Activated CD4-positive, alpha-beta T cell treated with anti-CD3 and anti-CD28 coated beads for 36 hours (primary cell): ENCODE measurements at regions not wholly inside any gene's neighbourhood (a gene's known extent, or its start where the extent isn't known, plus 50 kb on each side); places are given as distances from the start of the nearest gene placed in this dataset.

Experiments used
- ATAC-seq: fragments of 200-7000 bp; cut with Tn5 transposase; one replicate; pipeline ENCODE4 v1.10.0; 2021; ENCODE audit warnings: mild to moderate bottlenecking, moderate library complexity
- CTCF ChIA-PET: fragments of 350-600 bp; sonication (Branson Sonifier 250); formaldehyde crosslinking; loops from one replicate; lab custom pipeline; 2021; ENCODE audit warnings: antibody characterized with exemption; lab: Charles Lee
- POLR2A ChIA-PET: fragments of 350-600 bp; sonication (Branson Sonifier 250); formaldehyde crosslinking; loops from one replicate; lab custom pipeline; 2021; ENCODE audit warnings: antibody characterized with exemption, inconsistent platforms; lab: Charles Lee
- DNase-seq: peaks from one replicate; pipeline ENCODE4 v3.0.0-alpha.2; 2020
- H3K27ac Mint-ChIP-seq: one replicate; pipeline ENCODE4 v1.8.0; 2021; ENCODE audit warnings: mixed read lengths
- H3K27me3 Mint-ChIP-seq: one replicate; pipeline ENCODE4 v1.8.0; 2021; ENCODE audit warnings: mixed read lengths
- H3K36me3 Mint-ChIP-seq: one replicate; pipeline ENCODE4 v1.8.0; 2021; ENCODE audit warnings: low read depth, mixed read lengths
- H3K4me1 Mint-ChIP-seq: one replicate; pipeline ENCODE4 v1.8.0; 2021; ENCODE audit warnings: mixed read lengths
- H3K4me3 Mint-ChIP-seq: one replicate; pipeline ENCODE4 v1.8.0; 2021; ENCODE audit warnings: mild to moderate bottlenecking, moderate library complexity, mixed read lengths
- H3K9me3 Mint-ChIP-seq: one replicate; pipeline ENCODE4 v1.8.0; 2021; ENCODE audit warnings: low read depth, mixed read lengths
- intact Hi-C, 2 experiments: fragments of 100-400 bp; cut with DNase I in 1 of 2; cut with micrococcal nuclease in 1 of 2; formaldehyde crosslinking; loops; one replicate each; pipeline versions ENCODE4 v1.14.2 to v1.15.1; 2022 to 2024; cut with DNase I, micrococcal nuclease

DNA sequence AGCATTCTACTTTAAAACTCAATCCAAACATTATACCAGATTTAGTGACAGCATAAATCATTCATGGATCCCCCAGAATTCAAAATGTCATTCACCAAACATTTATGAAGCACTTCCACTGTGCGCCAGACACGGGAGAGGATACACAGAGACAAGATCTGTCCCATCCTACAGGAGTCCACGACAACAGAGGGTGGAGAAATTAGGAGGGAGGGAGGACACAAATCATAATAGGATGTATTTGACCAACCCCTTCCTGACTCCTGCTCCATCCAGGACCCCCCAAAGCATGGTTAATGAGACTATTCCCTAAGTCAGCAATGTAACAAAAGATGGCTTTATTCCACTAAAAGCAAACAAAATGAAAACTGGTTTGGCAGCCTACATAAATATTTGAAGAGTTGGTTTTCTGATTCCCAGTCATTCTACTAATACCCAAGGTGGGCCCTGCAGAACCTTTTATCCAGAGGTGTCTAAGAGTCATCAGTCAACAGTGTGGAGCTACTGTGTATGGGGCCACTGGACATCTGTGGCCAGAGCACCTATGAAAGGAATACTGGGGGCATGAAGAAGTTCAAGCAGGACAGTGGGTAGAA is 62.8 kb upstream of the DOCK9 start:
- Mint-ChIP-seq H3K4me1 (peaks cover 70% of the 10 kb centered on the region), H3K27me3 (no peaks in the 10 kb centered on the region), H3K9me3 (no peaks in the 10 kb centered on the region), H3K27ac (no peak overlapping the region), H3K4me3 (no peak overlapping the region), H3K36me3 (peaks cover 10% of the 10 kb centered on the region)
- no peak for ATAC-seq
- ChIA-PET POLR2A (no interaction called here), CTCF (interaction anchor here (0.7 kb wide), 1 partner anchor 171 kb away, joined by 5 read pairs; no protein-coding TSS in a partner anchor)
- intact Hi-C loops, result no loop called here
- no peak for DNase-seq

DNA sequence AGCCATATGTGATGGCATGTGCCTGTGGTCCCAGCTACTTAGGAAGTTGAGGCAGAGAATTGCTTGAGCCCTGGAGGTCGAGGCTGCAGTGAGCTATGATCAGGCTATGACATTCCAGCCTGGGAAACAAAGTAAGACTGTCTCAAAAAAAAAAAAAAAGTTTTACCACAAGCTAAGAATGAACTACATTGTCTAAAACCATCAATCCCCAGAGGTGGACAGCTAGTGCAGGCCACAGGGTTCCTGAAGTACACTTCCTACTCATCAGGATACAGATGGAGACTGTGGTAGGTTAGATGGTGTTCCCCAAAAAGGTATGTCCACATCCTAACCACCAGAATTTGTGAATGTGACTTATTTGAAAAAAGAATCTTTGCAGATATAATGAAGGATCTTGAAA is 63.5 kb upstream of the DOCK9 start:
- ATAC-seq, result no peak
- no peak for DNase-seq
- Mint-ChIP-seq H3K27me3 (no peaks in the 10 kb centered on the region), H3K9me3 (no peaks in the 10 kb centered on the region), H3K27ac (peak overlapping the region; percentile 8), H3K36me3 (peaks cover 7% of the 10 kb centered on the region), H3K4me1 (peaks cover 77% of the 10 kb centered on the region), H3K4me3 (no peak overlapping the region)
- CTCF ChIA-PET, result interaction anchor here (0.7 kb wide), 1 partner anchor 172 kb away, joined by 5 read pairs; no protein-coding TSS in a partner anchor
- POLR2A ChIA-PET, result interaction anchor here (0.6 kb wide), 1 partner anchor 30 kb away, joined by 10 read pairs; no protein-coding TSS in a partner anchor
- intact Hi-C loops, result no loop called here

DNA sequence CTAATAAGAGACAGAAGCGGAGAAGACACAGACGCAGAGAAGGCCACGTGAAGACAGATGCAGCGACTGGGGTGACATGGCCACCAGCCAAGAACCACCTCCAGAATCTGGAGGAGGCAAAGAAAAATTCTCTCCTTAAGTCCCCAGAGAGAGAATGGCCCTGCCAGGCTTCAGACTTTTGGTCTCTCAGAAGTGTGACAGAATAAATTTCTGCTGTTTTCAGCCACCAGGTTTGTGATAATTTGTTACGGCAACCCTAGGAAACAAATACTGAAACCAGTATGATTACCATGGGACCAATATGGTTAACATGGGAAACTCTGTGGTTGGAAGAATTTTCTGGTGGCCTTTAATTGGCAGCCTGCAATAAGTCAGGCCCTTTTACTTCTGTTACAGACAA is 63.9 kb upstream of the DOCK9 start:
- Mint-ChIP-seq H3K36me3 (peaks cover 7% of the 10 kb centered on the region), H3K4me3 (no peak overlapping the region), H3K9me3 (no peaks in the 10 kb centered on the region), H3K27ac (peak overlapping the region; percentile 49), H3K4me1 (peaks cover 82% of the 10 kb centered on the region), H3K27me3 (no peaks in the 10 kb centered on the region)
- ChIA-PET POLR2A (interaction anchor here (0.6 kb wide), 1 partner anchor 30 kb away, joined by 10 read pairs; no protein-coding TSS in a partner anchor), CTCF (no interaction called here)
- intact Hi-C loops, result no loop called here
- DNase-seq, result no peak
- ATAC-seq, result peak; percentile 10

DNA sequence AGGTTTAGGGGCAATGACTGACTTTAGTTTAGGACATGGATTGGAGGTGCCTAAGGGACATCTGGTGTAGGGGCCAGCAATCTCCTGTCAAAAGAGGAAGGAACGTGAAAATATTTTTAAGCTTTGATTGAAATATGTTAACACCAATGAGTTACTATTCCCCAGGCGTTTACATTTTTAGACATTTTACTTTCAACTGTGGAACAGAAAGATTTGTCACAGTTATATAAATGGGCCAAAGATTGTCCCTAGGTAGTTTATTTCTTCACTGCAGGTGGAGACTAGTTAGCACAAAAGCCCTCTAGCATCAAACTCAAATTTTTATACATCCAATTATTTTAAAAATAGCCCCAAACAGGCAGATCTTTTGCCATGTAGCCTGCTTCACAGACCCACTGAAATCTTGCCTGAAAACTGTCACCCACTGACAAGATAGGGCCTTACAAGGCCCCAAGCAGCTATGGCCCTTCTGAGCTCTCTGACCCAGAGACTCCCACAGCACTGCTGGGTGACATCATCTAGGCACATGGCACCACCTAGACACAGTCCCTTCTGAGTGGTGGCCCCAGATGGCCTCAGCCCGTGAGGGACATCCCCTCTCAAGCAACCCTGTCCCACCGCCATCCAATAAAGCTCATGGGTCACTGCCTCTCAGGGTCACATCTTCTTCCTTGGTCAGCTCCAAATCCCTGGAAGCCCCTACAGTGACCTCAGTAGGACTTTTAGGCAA is 64.8 kb upstream of the DOCK9 start:
- Mint-ChIP-seq H3K27me3 (no peaks in the 10 kb centered on the region), H3K9me3 (no peaks in the 10 kb centered on the region), H3K36me3 (peaks cover 7% of the 10 kb centered on the region), H3K4me3 (no peak overlapping the region), H3K27ac (peak overlapping the region; percentile 49), H3K4me1 (peaks cover 83% of the 10 kb centered on the region)
- POLR2A ChIA-PET, result no interaction called here
- CTCF ChIA-PET, result interaction anchor here (0.6 to 5.7 kb wide), 7 partner anchors 9 to 1611 kb away, joined by 3 to 35 read pairs (median 3); no protein-coding TSS in a partner anchor
- DNase-seq (no peak), ATAC-seq (no peak)
- intact Hi-C loops, result no loop called here

DNA sequence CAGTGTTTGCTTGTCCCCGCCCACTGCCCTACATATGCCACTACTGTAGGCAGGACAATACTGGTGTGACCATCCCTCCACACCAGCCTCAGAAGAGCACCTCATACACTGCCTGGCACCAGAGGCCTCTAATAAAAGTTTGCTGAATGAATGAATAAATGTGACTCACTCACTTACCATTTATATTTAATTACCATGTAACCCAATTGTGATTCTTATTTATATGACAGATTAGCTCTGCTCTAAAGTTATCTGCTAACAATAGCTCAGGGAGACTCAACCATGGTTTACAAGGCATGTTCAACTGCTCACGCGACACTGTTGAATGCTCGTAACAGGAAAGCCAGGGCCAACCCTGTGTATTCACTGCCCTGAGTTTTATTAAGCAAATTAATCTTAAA is 66.0 kb upstream of the DOCK9 start:
- Mint-ChIP-seq H3K4me1 (peaks cover 82% of the 10 kb centered on the region), H3K9me3 (no peaks in the 10 kb centered on the region), H3K36me3 (peaks cover 6% of the 10 kb centered on the region), H3K4me3 (no peak overlapping the region), H3K27me3 (no peaks in the 10 kb centered on the region), H3K27ac (peak overlapping the region; percentile 47)
- ATAC-seq (no peak), DNase-seq (no peak)
- intact Hi-C loops, result no loop called here
- CTCF ChIA-PET, result interaction anchor here (0.7 to 5.7 kb wide), 7 partner anchors 9 to 1654 kb away, joined by 3 to 35 read pairs (median 3); no protein-coding TSS in a partner anchor
- POLR2A ChIA-PET, result no interaction called here

DNA sequence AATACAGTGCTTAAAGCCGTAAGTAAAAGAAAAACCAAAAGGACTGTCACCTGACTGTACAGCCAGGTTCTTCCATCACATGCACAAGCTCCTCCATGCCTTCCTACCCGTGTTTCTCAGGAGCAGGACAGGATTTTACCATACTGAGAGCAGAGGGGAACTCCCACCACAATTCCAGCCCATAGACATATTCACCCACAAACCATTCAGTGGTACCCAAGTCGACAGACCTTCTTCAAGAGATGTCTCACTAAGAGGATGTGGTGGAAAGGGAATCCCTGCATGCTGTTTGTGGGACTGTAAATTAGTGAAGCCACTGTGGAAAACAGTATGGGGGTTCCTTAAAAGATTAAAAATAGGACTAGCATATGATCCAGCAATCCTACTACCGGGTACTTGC is 66.9 kb upstream of the DOCK9 start:
- Mint-ChIP-seq H3K36me3 (peaks cover 8% of the 10 kb centered on the region), H3K27me3 (no peaks in the 10 kb centered on the region), H3K9me3 (no peaks in the 10 kb centered on the region), H3K4me1 (peaks cover 84% of the 10 kb centered on the region), H3K4me3 (no peak overlapping the region), H3K27ac (peak overlapping the region; percentile 93)
- ChIA-PET POLR2A (interaction anchor here (1.2 kb wide), 1 partner anchor 41 kb away, joined by 5 read pairs; no protein-coding TSS in a partner anchor), CTCF (interaction anchor here (0.7 to 5.7 kb wide), 11 partner anchors 11 to 209 kb away, joined by 3 to 35 read pairs (median 4); no protein-coding TSS in a partner anchor)
- ATAC-seq (no peak), DNase-seq (no peak)
- intact Hi-C loops, result no loop called here

DNA sequence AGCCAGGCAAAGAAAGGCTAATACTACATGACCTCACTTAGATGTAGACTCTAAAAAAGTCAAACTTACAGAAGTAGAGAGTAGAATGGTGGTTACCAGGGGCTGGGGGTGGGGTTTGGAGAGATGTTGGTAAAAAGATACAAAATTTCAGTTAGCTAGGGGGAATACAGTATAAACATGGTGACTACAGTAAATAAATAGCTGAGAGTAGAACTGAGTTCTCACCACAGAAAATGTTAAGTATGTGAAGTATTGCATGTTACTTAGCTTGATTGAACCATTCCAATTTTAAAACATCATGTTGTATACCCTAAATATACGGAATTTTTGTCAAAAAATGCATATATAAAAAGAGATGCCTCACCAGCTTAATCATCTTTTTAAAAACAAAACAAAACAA is 67.5 kb upstream of the DOCK9 start:
- H3K27ac Mint-ChIP-seq, result peak overlapping the region; percentile 93
- H3K36me3 Mint-ChIP-seq, result peaks cover 8% of the 10 kb centered on the region
- DNase-seq, result no peak
- peak overlapping the region; percentile 64 for H3K4me3 Mint-ChIP-seq
- no peaks in the 10 kb centered on the region for H3K27me3 Mint-ChIP-seq
- H3K4me1 Mint-ChIP-seq, result peaks cover 86% of the 10 kb centered on the region
- ChIA-PET POLR2A (interaction anchor here (1.2 kb wide), 1 partner anchor 40 kb away, joined by 5 read pairs; no protein-coding TSS in a partner anchor), CTCF (interaction anchor here (0.7 to 5.7 kb wide), 7 partner anchors 10 to 209 kb away, joined by 3 to 35 read pairs (median 4); no protein-coding TSS in a partner anchor)
- intact Hi-C loops, result no loop called here
- no peak for ATAC-seq
- H3K9me3 Mint-ChIP-seq, result no peaks in the 10 kb centered on the region

DNA sequence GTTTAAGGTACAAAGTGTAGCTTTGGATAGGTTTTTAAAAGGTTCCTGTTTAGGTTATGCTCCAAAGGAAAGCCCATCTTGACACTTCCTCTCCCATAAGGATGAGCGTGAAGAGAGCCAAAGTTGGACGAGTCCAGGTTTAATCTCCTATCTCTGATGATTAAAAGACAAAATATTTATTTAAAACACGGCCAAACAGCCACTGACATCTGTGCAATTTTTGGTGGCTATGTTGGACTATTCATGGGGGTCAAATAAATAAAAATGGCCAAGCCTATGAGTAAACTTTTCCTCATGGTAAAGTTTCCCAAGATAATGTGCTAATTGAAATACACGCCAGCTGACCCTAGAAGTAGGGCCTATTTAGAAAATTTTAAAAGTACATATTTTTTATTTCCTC is 69.0 kb upstream of the DOCK9 start:
- Mint-ChIP-seq H3K4me1 (peaks cover 87% of the 10 kb centered on the region), H3K4me3 (peak overlapping the region; percentile 64), H3K9me3 (no peaks in the 10 kb centered on the region), H3K27me3 (no peaks in the 10 kb centered on the region), H3K36me3 (peaks cover 8% of the 10 kb centered on the region), H3K27ac (peak overlapping the region; percentile 93)
- CTCF ChIA-PET, result interaction anchor here (0.7 to 5.7 kb wide), 6 partner anchors 9 to 178 kb away, joined by 3 to 35 read pairs (median 5); no protein-coding TSS in a partner anchor
- intact Hi-C loops, result loop anchor here (1.0 to 2.0 kb wide), 2 partner anchors 20 to 40 kb away; no protein-coding TSS in a partner anchor
- POLR2A ChIA-PET, result interaction anchor here (0.6 to 0.9 kb wide), 2 partner anchors 9 to 158 kb away, joined by 4 to 5 read pairs; no protein-coding TSS in a partner anchor
- no peak for ATAC-seq
- no peak for DNase-seq

DNA sequence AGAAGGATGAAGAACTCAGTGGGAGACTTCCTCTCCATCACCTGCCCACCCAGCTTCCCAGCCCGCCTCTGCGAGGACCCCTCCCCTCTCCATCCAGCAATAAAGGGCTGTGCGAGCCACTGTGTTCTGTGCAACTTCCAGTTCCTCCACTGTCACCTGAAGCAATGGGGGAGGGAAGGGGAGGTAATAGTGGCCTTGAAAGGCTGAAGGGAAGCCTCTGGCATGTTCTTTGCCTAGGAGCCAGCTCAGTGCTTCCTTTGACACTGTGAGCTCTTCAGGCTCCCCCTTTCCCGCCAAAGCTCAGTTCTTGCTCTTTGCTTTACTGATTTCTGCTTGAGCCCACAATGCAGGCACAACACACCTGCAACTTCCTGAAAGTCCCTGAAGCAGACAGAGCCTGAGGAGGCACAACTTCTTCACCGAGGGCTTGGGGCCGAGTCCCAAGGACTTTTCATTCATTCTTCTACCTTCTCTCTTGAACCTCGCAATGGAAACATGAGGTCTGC is 73.2 kb upstream of the DOCK9 start:
- CTCF ChIA-PET, result interaction anchor here (0.6 to 4.0 kb wide), 6 partner anchors 16 to 234 kb away, joined by 3 to 19 read pairs (median 6); no protein-coding TSS in a partner anchor
- Mint-ChIP-seq H3K4me1 (peaks cover 79% of the 10 kb centered on the region), H3K4me3 (no peak overlapping the region), H3K27ac (peak overlapping the region; percentile 44), H3K27me3 (no peaks in the 10 kb centered on the region), H3K9me3 (no peaks in the 10 kb centered on the region), H3K36me3 (peaks cover 5% of the 10 kb centered on the region)
- intact Hi-C loops, result loop anchor here (1.0 to 10.0 kb wide), 4 partner anchors 24 to 386 kb away; no protein-coding TSS in a partner anchor
- no peak for ATAC-seq
- no peak for DNase-seq
- POLR2A ChIA-PET, result interaction anchor here (0.6 to 1.2 kb wide), 4 partner anchors 13 to 207 kb away, joined by 3 to 4 read pairs (median 3); partner anchors contain the start of gene GPR18

DNA sequence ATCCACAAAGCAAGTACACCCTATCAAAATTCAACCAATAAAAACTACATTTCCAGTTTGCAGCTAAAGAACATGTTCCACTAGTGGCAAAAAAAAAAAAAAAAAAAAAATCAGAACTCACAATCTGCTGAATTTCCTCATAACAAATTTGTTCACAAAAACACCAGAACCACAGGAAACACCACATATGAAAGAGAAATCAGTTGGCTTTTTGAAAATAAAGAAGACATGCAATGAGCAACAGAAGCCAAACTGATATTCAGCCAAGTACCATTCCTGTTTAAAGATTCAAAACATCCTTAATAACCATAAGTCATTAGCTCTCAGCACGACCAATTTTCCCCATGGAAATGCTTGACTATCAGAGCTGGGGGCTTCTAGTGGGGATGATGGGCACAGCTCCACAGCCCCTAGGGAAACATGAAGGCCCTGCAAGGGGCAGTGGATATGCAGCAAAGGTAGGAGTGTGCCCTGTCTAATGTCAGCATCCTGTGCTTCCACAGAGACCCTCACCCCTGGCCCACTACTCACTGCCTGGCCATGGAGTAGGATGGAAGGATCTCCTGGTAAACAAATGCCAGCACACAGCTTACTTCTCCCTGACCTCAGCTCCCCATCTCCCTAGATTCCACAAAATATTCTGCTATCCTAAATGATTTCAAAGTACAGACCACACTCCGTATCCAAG is 74.0 kb upstream of the DOCK9 start:
- peaks cover 75% of the 10 kb centered on the region for H3K4me1 Mint-ChIP-seq
- H3K9me3 Mint-ChIP-seq, result no peaks in the 10 kb centered on the region
- no peak for DNase-seq
- peaks cover 5% of the 10 kb centered on the region for H3K36me3 Mint-ChIP-seq
- H3K4me3 Mint-ChIP-seq, result peak overlapping the region; percentile 15
- H3K27me3 Mint-ChIP-seq, result no peaks in the 10 kb centered on the region
- ATAC-seq, result peak; percentile 16
- H3K27ac Mint-ChIP-seq, result peak overlapping the region; percentile 44
- ChIA-PET POLR2A (interaction anchor here (0.6 to 1.2 kb wide), 3 partner anchors 12 to 206 kb away, joined by 3 to 4 read pairs (median 3); partner anchors contain the start of gene GPR18), CTCF (interaction anchor here (0.7 to 4.0 kb wide), 7 partner anchors 14 to 192 kb away, joined by 3 to 19 read pairs (median 4); no protein-coding TSS in a partner anchor)
- intact Hi-C loops, result loop anchor here (1.0 to 10.0 kb wide), 4 partner anchors 25 to 387 kb away; no protein-coding TSS in a partner anchor
